Kidney tubule cell (primary cell): ENCODE measurements at regions not wholly inside any gene's neighbourhood (a gene's known extent, or its start where the extent isn't known, plus 50 kb on each side); places are given as distances from the start of the nearest gene placed in this dataset.

Source experiments
- DNase-seq: peaks from one replicate; pipeline ENCODE4 v3.0.0-alpha.2; 2018; ENCODE audit warnings: low spot score

GRCh38 chr6:87807475-87807874 lies 105.4 kb upstream of the AKIRIN2 start:
- DNase-seq = no peak

DNA sequence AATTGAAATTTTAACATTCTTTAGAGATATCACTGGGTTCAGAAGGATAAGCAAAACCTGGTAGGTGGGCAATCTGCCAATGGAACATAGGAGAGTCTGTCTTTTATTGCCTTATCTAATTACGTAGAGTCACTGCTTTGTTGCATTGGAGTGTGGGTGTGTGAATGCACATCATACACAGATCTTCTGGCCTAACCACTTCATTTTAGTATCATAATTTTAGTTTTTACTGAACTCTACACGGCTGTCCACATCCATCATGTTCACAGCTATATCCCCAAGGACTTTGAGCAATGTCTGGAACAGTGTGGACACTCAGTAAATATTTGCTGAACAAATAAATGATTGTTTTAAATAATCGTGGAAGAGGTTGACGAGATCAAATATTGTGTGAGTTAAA lies 104.6 kb upstream of the AKIRIN2 start:
- DNase-seq = no peak

DNA sequence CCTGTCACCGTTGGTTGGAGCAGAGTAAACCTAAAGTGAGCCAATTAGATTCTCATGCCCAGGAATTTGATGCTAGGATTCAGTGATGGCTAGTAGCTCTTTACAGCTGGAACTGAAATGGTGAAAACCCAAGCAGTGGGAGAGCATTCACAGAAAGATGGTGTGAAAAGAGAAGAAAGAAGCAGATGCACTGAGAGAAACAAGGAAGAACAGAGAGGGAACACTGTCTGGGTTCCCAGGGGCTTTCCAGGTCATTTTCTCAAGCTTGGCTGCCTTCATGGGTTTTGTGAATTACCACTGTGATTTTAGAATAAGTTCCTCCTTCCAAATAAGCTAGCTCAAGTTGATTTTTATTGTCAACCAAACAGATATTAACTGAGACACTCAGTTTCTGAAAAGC lies 104.1 kb upstream of the AKIRIN2 start:
- peak; percentile 36 for DNase-seq

GRCh38 chr6:87803791-87804190 lies 101.8 kb upstream of the AKIRIN2 start:
- DNase-seq = no peak

DNA sequence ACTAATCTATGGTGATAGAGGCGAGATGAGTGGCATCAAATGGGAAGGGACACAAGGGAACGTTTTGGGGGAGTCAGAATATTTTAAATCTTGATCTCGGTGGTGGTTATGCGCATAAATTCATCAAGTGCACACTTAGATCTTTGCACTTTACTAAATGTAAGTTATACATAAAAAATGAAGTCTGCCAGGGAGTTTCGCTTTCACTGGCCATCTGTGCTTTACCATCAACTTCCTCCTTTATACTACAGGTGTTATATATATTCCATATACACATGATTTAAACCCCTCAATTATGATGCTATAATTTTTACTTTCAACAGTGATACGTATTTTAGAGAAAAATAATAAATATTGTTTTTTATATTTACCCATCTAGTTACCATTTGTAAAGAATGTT lies 97.6 kb upstream of the AKIRIN2 start:
- DNase-seq = no peak

DNA sequence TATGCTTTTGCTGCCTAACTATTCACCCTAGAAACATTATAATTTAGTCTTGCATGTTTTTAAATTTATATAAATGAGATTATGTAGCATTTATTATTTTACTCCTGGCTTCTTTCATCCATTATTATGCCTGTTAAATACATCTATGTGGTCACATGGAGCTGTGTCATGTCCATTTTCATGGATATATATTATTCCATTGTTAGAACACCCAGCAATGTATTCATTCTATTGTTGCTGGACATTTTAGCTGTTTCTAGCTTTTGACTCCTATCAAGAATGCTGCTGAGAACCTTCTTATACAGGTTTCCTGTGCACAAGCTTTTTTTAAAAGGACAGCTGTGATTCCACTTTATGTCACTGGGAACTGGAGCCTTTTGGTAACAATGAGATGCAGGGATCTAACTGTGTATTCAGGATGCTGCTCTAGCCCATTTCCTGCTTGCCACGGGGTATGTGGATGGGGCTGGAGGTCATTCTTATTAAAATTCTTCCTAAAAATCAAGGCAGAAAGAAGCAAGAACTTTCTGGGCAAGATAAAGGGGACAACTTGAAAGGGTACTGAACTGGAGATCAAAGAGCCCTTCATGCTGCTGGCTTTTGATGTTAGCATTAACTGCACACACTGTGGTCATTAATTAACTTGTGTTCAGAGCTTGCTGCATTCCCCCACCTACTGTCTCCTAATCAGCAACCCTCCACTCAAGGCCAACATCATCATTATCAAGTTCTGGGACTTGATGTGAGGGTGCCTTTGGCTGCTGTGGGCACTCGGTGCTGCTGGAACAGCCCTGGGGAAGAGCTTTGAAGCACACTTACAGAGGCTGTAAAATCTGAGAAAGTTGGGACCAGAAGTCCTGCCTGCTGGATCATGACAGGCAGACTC lies 96.6 kb upstream of the AKIRIN2 start:
- DNase-seq = peak; percentile 13

GRCh38 chr6:87794922-87795885 lies 93.2 kb upstream of the AKIRIN2 start:
- no peak for DNase-seq

- DNase-seq = peak; percentile 31
Measured at GRCh38 chr6:87793315-87793714, 91.3 kb upstream of the AKIRIN2 start.

DNA sequence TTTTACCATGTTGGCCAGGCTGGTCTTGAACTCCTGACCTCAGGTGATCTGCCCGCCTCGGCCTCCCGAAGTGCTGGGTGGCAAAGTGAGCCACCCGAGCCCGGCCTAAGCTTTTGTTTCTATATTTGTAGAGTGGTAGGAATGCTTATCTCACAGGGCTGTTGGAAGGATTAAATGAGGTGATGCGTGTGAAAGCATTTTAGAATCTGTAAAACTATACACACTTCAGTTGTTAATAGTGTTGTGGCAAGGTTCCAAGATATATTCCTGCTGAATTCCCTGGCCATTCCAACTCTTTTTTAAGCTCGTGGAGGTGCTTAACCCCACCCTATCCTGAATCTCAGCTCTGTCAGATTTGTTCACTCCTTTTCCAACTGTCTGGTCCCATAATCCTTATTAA lies 89.9 kb upstream of the AKIRIN2 start:
- DNase-seq = no peak

DNA sequence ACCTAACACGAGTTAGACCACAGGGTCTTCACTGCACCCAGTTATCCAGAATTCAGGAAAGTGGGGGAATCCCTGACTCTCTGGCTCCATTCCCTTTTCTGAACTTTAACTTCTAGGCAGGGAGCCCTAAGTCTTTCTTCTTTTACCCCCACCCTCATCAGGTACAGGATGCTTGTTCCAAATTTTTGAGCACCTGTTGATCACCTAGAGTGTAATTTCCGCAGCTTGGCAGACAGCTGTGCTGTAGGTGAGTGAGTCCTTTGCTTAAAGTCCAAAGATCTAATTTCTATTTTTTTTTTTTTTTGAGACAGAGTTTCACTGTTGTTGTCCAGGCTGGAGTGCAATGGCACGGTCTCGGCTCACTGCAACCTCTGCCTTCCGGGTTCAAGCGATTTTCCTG lies 89.5 kb upstream of the AKIRIN2 start:
- no peak for DNase-seq

- DNase-seq = no peak
Measured at GRCh38 chr6:87791029-87791428, 89.0 kb upstream of the AKIRIN2 start.

DNA sequence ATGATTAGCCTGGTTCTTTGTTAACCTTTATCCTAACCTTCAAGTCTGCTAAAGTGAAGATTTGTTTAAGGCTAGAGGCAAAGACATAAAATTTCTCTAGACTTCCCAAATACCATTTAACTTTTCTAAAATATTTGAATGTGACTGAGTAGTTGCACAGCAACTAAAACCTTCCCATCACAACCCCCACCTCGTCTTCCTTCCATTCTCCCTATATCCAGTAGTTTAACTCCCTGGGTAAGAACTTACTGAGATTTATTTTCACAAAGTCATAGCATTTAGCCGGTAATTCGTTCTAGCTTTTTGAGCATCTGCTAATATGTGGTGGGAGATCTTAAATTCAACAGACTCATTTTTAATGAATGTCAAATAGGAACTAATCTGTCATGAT lies 87.9 kb upstream of the AKIRIN2 start:
- no peak for DNase-seq

- peak; percentile 86 for DNase-seq
Measured at GRCh38 chr6:87789198-87789899, 87.3 kb upstream of the AKIRIN2 start.

- DNase-seq = no peak
Measured at GRCh38 chr6:87788141-87788540, 86.1 kb upstream of the AKIRIN2 start.

DNA sequence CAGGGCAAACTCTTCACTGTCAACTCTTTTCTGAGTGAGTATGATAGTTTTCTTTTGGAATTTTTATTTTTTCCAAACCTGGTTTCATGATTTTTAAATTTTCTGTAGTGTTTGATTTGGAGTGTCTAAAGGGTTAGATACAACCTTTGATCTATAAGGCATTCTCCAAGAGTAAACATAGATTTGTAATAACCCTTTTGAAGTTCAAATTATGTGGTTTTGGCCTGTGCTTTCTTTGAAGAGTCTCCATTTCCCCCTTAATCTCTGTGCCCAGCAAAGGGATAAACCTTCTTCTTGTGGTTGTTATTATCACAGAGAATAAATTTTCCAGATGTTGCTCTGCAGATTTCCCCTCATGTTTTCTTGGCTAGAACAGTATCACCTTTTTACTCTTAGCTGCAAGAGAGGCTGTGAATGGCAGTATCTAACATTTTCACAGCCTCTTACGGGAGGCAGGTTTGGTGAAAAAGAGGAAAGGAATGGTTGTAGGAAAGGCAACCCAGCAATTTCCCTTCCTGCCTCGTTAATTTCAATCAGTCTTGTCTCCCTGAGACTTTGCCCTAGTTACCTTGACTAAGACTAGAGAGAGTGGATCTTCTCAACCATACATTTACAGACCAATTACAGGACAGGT lies 83.3 kb upstream of the AKIRIN2 start:
- no peak for DNase-seq

DNA sequence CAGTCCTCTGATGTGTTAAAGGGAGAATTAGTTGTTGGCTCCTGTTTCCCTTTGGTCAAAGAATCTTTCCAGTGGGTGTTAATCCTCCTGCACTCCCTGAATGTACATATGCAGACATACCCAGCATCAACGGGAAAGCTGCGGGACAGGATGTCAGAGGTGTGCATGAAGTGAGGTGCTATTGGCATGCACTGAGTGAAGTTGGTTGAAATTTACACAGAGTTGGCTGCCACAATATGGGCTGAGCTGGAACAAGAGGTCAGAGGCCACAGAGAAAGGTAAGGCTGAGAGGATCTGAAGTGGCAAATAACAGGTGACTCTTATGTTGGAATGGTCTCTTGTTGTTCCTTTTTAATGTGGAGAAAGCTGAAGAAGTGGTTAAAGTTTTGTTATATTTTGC lies 82.7 kb upstream of the AKIRIN2 start:
- peak; percentile 12 for DNase-seq

- no peak for DNase-seq
Measured at GRCh38 chr6:87784051-87784450, 82.0 kb upstream of the AKIRIN2 start.

- no peak for DNase-seq
Measured at GRCh38 chr6:87779542-87779941, 77.5 kb upstream of the AKIRIN2 start.

DNA sequence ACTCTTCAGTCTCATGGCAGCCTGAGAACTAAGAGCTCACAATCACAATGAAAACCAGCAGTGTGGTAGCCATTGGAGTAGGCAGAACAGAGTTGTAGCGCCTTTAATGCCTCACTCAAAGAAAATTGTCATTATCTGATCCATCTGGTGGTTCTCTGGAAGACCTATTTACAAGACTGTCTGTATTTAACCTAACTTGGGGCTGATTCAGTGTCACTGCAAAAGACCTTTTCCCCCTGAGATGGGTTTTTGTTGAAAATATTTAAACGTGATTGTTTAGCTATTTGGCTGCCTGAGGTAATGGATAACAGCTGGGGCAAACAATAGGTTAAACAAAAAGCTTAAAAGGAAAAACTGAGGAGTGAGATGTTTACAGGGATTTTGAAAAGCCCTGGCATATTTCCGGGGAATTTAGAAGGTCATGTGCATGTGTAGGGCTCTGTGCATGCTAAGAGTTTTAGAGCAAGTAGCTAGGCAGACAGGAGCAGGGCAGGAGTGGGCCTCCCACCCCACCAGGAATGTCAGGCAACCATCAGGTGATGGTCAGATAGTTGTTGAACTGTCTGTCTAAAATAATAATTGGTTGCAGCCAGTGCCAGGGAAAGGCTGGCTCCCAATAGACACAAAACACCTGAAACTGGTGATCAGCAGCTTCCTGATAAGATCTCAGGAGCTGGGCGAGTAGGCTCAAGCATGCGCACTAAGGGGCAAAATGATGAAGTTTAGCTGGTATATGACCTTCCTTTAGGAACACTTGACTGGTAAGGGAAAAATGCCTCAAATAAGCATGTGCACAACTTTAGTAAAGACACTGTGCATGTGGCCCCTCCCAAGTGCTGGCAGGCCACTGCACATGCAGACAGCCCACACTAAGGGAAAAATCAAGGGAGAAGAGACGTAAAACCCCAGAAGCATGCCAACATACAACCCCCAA lies 70.8 kb upstream of the AKIRIN2 start:
- DNase-seq = no peak

DNA sequence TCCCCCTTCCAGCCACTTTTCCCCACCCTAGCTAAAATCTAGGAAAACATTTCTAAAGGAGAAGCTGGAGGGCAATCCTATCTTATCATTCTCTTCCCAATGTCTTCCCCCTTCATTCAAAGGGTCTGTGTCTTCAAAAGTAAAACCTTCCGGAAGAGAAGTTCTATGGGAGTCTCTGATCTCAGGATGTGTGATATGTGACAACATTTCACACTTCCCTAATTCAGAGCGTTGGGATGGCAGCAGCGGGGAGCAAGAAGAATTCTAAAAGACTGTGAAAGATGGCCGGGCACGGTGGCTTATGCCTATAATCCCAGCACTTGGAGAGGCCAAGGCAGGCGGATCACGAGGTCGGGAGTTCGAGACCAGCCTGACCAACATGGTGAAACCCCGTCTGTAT lies 65.4 kb upstream of the AKIRIN2 start:
- DNase-seq = no peak

DNA sequence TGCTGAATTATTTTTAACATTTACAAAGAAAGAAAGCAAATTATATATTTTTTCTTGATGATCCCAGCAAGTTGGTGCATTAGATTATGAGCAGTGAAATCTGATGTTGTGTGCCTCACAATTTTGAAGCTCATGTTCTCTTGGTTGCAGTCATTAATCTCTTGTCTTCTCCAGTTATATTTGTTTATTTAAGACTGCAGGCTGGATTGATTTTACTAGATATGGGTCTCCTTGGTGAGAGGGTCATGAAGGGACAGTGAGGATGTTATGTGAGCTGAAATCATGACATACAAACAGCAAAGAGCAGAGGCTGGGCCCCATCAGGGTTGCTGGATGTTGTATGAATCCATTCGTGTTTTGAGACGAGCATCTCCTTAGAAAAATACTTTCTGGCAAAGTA lies 64.2 kb upstream of the AKIRIN2 start:
- no peak for DNase-seq
